GM10266 (cell line): ENCODE measurements at regions not wholly inside any gene's neighbourhood (a gene's known extent, or its start where the extent isn't known, plus 50 kb on each side); places are given as distances from the start of the nearest gene placed in this dataset.

Experiments
- DNase-seq: peaks from one replicate; pipeline ENCODE4 v3.0.0; 2012; ENCODE audit errors: extremely low spot score
- TF ChIP-seq, protein P1 (sequence below): IDR thresholded peaks from 2 replicates; pipeline ENCODE4 v1.5.1; 2012; ENCODE audit warnings: mild to moderate bottlenecking, low read depth; ENCODE audit not compliant: control insufficient read depth, insufficient read depth; ENCODE audit errors: missing control alignments

DNA sequence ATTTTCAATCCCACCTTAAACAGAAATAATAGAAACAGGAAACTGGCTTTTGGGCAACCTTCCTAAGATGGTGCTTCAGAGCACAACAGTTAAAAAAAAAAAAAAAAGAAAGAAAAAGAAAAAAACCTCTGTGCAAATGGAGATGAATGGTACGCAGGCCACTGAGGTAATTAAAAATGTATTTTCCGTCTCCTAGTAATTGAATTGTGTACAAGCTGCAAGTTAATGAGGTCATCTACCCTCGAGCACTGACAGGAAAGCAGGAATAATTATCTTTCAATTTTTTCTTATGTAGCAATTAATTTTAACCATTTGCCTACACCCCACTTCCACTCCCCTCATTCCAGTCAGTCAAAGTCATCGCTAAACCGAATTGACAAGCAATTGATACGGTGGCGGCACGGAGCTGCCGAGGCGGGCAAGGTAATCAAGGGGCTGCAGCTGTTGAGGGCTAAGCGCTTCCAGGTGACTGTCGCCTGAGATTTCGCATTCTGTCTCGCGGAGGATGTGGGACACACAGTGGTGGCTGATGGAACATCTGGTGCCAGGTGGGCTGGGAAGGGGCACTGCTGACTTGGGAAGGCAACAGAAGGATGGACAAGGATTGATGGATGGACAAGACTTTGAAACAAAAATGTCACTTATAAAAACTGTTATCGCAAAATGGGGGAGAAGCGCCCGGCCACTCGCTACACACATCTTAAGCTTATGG, 109.4 kb downstream of the RCN1 start:
- DNase-seq = no peak
- TF ChIP-seq, protein P1, sequence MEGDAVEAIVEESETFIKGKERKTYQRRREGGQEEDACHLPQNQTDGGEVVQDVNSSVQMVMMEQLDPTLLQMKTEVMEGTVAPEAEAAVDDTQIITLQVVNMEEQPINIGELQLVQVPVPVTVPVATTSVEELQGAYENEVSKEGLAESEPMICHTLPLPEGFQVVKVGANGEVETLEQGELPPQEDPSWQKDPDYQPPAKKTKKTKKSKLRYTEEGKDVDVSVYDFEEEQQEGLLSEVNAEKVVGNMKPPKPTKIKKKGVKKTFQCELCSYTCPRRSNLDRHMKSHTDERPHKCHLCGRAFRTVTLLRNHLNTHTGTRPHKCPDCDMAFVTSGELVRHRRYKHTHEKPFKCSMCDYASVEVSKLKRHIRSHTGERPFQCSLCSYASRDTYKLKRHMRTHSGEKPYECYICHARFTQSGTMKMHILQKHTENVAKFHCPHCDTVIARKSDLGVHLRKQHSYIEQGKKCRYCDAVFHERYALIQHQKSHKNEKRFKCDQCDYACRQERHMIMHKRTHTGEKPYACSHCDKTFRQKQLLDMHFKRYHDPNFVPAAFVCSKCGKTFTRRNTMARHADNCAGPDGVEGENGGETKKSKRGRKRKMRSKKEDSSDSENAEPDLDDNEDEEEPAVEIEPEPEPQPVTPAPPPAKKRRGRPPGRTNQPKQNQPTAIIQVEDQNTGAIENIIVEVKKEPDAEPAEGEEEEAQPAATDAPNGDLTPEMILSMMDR = no peak

DNA sequence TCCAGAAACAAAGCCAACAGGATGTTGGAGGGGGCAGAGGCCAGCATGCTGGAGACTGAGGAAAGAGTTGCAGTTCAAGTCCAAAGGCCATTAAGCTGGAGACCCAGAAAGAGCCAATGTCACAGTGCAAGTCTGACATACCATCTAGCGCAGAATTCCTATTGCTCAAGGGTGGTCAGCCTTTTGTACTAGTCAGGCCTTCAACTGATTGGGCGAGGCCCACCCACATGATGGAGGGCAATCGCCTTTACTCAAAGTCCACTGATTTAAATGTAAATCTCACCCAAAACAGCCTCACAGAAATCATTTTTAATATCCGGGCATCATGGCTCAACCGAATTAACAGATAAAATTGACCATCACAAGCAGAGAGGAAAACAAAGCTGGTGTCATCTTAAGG, 113.9 kb downstream of the RCN1 start:
- no peak for DNase-seq
- TF ChIP-seq, protein P1 = no peak

DNA sequence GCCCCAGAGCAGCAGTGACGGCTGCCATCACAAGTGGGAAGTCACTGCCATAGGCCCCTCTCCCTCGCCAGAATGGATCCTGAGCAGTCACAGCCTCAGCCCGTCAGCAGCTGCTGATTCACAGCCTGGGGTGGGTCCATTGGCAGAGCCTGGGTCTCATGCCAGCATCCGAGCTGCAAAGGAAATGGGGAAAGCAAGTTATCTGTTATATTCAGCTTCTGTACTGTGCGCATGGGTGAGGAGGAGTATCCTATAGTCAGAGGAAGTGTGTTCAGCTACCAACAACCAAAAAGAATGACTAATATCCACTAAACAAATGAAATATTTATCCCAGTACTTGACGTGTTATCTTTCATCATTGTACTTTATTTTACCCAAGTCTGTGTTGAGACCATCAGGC, 119.7 kb downstream of the RCN1 start:
- TF ChIP-seq, protein P1 = no peak
- no peak for DNase-seq

- TF ChIP-seq, protein P1 = no peak
- DNase-seq = no peak
Observed at GRCh38 chr11:32213223-32213622, 122.3 kb downstream of the RCN1 start.

GRCh38 chr11:32215157-32215556, 124.3 kb downstream of the RCN1 start:
- no peak for DNase-seq
- TF ChIP-seq, protein P1 = no peak

- TF ChIP-seq, protein P1 = no peak
- no peak for DNase-seq
Observed at GRCh38 chr11:32216749-32217148, 125.9 kb downstream of the RCN1 start.

DNA sequence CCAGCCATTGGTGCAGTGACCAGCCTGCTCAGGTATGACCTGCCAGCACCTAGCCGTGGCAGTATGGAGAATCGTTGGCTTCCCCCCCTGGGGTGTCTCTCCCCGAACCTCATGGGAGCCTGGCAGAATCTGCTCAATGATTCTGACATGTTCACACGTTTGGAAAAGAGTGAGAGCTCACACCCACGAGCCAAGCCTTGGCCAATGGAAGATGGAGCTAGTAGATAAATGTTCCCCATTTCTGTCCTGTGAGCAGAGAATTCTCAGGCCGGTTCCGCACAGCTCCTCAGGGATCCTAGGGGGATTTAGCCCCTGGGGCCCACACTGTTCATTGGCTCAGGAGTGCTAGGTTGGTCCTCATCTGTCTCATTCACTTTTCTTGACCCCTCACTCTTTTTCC, 128.4 kb downstream of the RCN1 start:
- TF ChIP-seq, protein P1 = no peak

More for the DNA sequence above, 128.4 kb downstream of the RCN1 start:
- no peak for DNase-seq
